HL-60 (cell line): ENCODE measurements at regions not wholly inside any gene's neighbourhood (a gene's known extent, or its start where the extent isn't known, plus 50 kb on each side); places are given as distances from the start of the nearest gene placed in this dataset.

ENCODE experiments used
- DNase-seq, 2 experiments: peaks; one replicate each; pipeline ENCODE4 v3.0.0-alpha.2; 2010 to 2020; ENCODE audit warnings: low read depth in 1 of 2, low spot score in 1 of 2
- H3K27ac ChIP-seq: fragments of 250-450 bp; sonication (Bioruptor Pico); replicated peaks from 2 replicates; pipeline ENCODE4 v1.5.1; 2020; ENCODE audit warnings: mild to moderate bottlenecking, moderate library complexity
- H3K27me3 ChIP-seq: fragments of 250-450 bp; sonication (Bioruptor Pico); 2 replicates; pipeline ENCODE4 v1.5.1; 2021; ENCODE audit warnings: mild to moderate bottlenecking, moderate library complexity; ENCODE audit not compliant: insufficient read depth, poor library complexity, severe bottlenecking
- H3K4me3 ChIP-seq: replicated peaks from 2 replicates; pipeline ENCODE4 v1.5.1; 2011; ENCODE audit warnings: mild to moderate bottlenecking, control low read depth, low read length; ENCODE audit not compliant: insufficient read depth
- CTCF ChIP-seq: IDR thresholded peaks from one replicate; pipeline ENCODE4 v1.5.1; 2011; ENCODE audit warnings: low read length, control low read depth, inconsistent platforms; ENCODE audit not compliant: insufficient read depth
- GABPA ChIP-seq: IDR thresholded peaks from 2 replicates; pipeline ENCODE4 v1.6.1; 2012; ENCODE audit warnings: low read depth
- POLR2AphosphoS5 ChIP-seq: IDR thresholded peaks from 2 replicates; pipeline ENCODE4 v1.6.1; 2012; ENCODE audit warnings: low read depth
- REST ChIP-seq: IDR thresholded peaks from 2 replicates; pipeline ENCODE4 v1.6.1; 2012; ENCODE audit warnings: low read depth; ENCODE audit not compliant: insufficient replicate concordance
- SPI1 ChIP-seq: IDR thresholded peaks from 2 replicates; pipeline ENCODE4 v1.6.1; 2012; ENCODE audit warnings: low read depth, mild to moderate bottlenecking, borderline replicate concordance

GRCh38 chr1:77627978-77628570 is 54.4 kb downstream of the ZZZ3 start:
- no peak overlapping the region for H3K4me3 ChIP-seq
- no peak overlapping the region for H3K27ac ChIP-seq
- TF ChIP-seq GABPA (no peak), SPI1 (no peak), CTCF (no peak), POLR2AphosphoS5 (no peak), REST (no peak)
- DNase-seq = no peak
- no peaks in the 10 kb centered on the region for H3K27me3 ChIP-seq

- TF ChIP-seq SPI1 = no peak
- no peak for TF ChIP-seq GABPA
Observed at GRCh38 chr1:77625250-77625649, 57.2 kb downstream of the ZZZ3 start.

GRCh38 chr1:77624102-77624501 is 58.4 kb downstream of the ZZZ3 start:
- Histone ChIP-seq H3K27ac (no peak overlapping the region), H3K27me3 (no peaks in the 10 kb centered on the region), H3K4me3 (no peak overlapping the region)
- TF ChIP-seq SPI1 (no peak), CTCF (no peak), POLR2AphosphoS5 (no peak), REST (no peak), GABPA (no peak)
- DNase-seq = no peak

More at GRCh38 chr1:77625250-77625649, 57.2 kb downstream of the ZZZ3 start:
- H3K27me3 ChIP-seq = no peaks in the 10 kb centered on the region
- no peak overlapping the region for H3K4me3 ChIP-seq
- no peak overlapping the region for H3K27ac ChIP-seq
- DNase-seq = no peak

- H3K27ac ChIP-seq = no peak overlapping the region
- no peaks in the 10 kb centered on the region for H3K27me3 ChIP-seq
- H3K4me3 ChIP-seq = no peak overlapping the region
- TF ChIP-seq SPI1 (no peak), POLR2AphosphoS5 (no peak), CTCF (no peak), REST (no peak), GABPA (no peak)
- DNase-seq = no peak
Observed at GRCh38 chr1:77623066-77623465, 59.4 kb downstream of the ZZZ3 start.
